ENCODE measurements at regions not wholly inside any gene's neighbourhood (a gene's known extent, or its start where the extent isn't known, plus 50 kb on each side); places are given as distances from the start of the nearest gene placed in this dataset.
"Not testable (repeated sequence)": the region's sequence is repeated elsewhere in the genome, so short reads cannot be mapped to it uniquely, and the experiment has no call there.

DNA sequence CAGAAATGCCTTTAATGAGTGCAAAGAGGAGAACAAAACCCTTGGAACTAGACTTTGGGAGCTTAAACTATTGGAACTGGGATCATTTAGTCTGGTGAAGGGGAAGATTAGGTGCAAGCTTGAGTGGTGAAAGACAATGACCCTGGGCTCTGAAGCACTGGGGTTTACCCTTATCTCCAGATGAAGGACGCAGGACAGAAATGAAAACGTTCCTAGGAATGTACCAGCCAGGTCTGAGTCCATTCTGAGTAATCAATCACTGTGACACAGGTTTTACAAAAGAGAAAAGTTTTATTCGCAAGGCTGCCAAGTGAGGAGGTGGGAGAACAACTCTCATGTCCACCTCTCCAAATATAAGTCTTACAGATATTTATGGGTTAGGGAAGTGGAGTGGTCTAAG, 249.1 kb downstream of the LRIG3 start:
- no peak for DNase-seq

DNA sequence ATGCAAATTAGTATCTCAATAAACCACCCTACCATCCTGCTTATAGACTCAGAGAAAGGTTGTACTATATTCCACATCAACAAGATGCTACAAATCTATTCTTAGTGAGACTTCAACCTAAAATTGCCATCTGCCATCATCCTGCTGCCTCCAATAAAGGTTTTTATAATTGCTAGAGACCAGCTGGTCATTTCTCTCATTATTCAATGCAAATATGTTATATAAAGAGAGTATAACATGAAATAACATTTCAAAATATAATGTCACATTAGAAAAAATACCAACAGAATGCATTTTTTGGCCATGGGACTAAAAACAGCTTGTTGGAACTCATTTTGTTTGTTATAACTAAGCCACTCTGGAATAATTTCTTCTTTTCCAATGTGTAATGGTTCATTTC, 247.3 kb downstream of the LRIG3 start:
- DNase-seq = peak in 1 of 2 experiments; percentile 9

DNA sequence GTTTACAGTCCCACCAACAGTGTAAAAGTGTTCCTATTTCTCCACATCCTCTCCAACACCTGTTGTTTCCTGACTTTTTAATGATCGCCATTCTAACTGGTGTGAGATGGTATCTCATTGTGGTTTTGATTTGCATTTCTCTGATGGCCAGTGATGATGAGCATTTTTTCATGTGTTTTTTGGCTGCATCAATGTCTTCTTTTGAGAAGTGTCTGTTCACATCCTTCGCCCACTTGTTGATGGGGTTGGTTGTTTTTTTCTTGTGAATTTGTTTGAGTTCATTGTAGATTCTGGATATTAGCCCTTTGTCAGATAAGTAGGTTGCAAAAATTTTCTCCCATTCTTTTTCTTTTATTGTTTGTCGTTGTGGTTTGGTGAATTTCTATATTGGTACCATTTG, 242.5 kb downstream of the LRIG3 start:
- not testable (repeated sequence) for DNase-seq

DNA sequence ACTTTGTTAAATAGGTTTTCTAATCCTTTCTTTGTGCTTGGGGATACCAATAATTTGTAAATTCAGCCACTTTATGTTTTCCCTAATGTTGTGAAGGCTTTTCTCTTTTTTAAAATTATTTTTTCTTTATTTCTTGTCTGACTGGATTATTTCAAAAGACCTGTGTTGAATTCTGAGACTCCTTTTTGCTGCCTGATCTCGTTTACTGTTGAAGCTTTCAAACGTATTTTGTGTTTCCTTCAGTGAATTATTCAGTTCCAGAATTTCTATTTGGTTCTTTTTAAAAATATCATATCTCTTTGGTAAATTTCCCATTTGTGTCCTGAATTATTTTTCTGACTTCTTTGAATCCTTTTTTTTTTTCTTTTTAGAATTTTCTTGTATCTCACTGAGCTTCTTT, 241.6 kb downstream of the LRIG3 start:
- DNase-seq = no peak

DNA sequence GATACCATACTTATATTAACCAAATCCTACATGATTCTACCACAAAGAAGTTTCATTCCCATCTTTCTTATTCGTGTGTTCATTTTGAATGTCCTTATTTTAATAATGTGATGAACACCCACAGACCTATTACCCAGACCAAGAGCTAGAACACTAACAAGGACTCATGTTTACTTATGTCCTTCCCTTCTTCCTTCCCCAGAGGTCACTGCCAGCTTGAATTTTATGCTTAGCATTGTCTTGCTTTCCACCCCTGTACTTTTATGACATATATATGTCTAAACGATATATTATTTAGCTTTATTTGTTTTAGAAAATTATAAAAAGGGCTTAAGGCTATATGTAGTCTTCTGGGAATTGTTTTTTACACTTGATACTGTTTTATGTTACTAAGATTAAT, 238.6 kb downstream of the LRIG3 start:
- DNase-seq = no peak

DNA sequence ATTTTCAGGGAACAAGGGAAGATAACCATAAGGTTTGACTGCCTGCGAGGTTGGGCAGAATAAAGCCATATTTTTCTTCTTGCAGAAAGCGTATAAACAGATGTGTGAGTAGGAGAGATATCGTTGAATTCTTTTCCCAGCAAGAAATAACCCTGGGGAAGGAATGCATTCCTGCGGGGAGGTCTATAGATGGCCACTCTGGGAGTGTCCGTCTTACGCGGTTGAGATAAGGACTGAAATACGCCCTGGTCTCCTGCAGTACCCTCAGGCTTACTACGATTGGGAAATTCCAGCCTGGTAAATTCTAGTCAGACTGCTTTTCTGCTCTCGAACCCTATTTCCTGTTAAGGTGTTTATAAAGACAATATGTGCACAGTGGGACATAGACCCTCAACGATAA, 225.0 kb downstream of the LRIG3 start:
- DNase-seq = no peak

DNA sequence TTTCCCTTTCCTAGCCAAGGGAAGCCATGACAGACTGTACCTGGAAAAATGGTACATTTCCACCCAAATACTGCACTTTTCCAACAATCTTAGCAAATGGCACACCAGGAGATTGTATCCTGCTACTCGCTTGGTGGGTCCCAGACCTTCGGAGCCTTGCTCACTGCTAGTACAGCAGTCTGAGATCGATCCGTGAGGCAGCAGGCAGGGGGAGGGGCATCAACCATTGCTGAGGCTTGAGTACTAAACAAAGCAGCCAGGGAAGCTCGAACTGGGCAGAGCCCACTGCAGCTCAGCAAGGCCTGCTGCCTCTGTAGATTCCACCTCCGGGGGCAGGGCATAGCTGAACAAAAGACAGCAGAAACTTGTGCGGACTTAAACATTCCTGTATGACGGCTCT, 218.8 kb downstream of the LRIG3 start:
- DNase-seq = no peak

DNA sequence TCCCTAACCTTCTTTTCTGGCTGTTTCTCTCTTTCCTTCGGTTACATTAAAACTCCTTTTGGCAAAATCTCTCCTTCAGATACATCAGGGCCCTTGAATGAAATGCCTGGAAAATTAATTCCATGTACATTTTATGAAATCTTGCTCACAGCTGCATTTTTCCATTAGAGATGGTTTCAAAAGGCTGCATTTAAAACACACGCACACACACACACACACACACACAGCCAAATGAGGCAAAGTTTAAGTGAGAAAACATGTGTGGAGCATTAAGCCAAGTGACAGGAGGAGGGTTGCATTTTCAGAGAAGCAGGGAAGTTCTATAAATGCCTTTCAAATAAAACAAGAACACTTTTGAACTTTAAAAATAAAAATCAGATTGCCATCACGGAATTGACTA, 216.4 kb downstream of the LRIG3 start:
- DNase-seq = no peak

DNA sequence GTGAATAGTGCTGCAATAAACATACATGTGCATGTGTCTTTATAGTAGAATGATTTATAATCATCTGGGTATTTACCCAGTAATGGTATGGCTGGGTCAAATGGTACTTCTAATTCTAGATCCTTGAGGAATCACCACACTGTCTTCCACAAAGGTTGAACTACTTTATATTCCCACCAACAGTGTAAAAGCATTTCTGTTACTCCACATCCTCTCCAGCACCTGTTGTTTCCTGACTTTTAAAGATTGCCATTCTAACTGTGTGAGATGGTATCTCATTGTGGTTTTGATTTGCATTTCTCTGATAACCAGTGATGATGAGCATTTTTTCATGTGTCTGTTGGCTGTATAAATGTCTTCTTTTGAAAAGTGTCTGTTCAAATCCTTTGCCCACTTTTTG, 215.5 kb downstream of the LRIG3 start:
- not testable (repeated sequence) for DNase-seq

DNA sequence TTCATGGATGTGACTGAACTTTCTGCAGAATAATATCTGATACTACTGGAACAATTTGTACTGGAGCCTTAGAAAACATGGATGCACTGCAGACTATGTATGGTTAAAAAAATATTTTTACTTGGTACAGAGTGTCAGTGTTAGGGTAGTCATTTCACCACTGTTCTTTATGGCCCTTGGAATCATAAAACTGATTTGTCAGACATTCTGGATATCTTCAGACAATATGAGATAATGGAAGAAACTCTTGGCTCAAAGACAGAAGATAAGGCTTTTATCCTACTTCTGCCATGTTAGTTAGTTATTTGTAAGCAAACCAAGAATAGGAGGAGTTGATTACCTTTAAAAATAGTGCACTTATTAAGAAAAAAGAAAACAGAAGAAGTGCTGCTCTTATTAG, 209.4 kb downstream of the LRIG3 start:
- DNase-seq = no peak

DNA sequence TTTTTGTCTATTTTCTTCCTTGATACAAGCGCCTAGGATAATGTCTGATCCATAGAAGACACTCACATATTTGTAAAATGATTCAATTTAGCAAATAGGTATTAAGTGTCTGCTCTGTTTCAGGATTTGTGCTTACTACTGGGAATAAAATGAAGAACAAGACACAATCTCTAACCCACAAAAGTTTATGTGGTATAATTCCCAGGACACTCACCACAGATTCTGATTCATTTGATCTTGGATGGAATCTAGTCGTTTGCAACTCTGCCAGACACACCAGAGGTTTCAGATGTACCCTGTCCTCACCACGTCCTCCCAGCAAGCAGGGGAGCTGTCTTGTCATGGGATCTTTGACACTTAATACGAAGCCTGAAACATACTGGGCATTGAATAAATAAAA, 208.3 kb downstream of the LRIG3 start:
- no peak for DNase-seq

DNA sequence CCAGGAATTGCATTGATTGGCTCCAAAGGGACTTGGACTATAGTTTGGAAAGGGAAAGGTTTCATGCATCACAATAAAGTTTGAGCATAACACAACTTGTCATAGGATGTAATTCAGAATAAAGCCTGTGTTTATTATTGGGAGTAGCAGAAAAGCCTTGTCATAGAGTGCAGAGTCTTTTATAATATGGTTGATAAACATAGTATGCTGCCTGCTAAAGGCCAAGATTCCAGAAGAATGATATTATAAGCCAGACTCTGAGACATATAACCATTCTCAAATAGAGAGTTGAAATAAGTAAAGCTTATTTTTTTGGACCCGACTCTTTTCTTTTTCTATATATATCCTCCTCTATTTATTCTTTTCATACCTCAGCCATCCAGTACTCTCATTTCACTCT, 207.3 kb downstream of the LRIG3 start:
- DNase-seq = no peak

DNA sequence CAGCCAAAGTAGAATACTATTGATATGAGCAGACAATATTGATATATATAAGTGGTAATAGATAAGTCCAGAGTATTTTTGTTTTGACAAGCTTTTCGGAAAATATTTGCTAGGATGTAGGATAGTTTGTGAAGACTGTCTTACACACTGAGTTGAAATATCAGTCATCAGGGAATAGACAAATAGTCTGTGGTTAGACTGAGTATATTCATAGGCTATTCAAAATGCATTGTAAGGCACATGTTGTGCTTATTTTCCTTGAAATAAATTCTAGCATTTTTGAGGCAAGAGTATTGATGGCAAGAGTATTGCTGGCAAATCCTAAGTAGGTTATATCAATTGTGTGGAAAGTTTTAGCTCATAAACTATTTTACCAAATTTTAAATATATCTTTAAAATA, 201.1 kb downstream of the LRIG3 start:
- DNase-seq = no peak

DNA sequence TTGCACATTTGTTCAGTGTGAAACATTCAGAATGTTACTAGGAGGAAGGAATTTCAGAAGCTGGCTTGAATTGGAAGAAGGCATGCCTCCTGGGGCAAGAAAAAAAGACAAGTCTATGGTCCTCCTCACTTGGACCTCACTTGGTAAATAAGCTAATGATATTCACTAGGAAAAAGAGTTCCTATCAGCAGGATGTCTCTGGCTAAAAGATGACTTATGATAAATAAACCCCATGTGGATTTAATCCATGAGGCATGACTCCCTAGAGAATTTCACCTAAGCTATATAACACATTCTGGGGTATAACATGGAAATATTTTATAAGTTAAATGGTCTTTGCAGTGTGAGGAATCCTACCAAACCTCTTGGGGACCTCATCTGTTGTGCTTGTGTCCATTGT, 199.9 kb downstream of the LRIG3 start:
- DNase-seq = no peak

DNA sequence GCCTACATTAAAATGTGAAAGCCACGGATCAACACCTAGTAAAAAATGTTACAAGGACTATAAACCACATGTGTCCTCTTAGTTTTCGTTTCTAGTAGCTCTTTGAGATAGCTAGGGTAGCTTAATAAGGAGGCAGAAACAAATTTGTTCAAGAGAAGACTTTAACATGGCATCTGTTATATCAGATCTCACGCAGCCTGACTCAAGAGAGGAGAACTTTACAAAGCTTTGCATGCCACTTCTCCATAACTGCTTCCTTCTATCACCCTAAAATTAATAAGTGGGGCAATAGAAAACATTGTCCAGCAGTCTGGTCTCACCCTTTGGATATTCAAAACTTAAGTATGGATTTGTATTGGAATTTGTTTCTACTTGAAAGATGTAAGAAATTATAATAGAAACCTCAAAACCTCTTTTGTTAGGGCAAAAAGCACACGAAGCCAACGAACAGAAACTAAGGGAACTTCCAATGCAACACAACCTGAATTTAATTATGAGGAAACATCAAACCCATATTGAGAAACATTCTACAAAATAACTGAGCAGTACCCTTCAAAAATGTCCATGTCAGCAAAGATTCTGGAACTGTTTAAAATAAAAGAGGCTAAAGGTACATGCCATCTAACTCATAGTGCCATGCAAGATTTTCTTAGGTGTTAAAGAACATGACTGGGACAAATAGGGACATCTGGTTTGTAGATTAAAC, 194.8 kb downstream of the LRIG3 start:
- no peak for DNase-seq

DNA sequence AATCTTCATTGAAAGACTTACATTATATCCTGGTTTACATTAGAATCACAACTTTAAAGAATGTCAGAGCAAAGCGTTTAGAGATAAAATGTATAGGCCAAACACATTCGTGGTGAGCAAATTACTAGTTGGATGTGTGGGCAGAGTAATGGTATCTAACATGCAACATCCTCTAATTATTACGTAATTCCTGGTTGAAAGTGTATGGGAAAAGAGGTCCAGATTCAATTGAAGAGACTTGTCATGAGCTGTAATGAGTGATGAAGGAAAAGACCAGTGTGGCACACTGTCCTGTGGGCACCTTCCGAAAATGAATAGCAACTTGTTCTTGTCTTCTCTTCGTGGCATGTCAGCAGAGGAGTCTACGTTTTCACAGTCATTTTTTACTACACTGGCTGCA, 192.8 kb downstream of the LRIG3 start:
- DNase-seq = no peak

DNA sequence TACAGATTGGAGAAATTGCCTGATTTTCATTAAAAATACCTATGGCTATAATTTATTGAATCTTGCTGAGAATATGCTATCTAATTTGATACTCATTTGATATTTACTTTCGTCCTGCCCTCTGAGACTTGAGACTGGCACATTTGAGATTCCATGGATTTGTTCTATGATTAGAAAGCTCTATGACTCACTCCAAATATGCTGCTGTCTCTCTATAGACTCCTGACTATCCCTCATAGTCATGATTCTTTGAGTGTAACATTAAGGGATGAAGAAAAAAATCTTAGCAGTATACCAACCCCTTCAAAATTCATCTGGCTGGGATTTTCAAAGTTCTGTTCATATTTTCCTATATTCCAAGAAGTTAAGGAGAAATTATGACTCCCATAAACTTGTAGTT, 191.9 kb downstream of the LRIG3 start:
- DNase-seq = no peak

DNA sequence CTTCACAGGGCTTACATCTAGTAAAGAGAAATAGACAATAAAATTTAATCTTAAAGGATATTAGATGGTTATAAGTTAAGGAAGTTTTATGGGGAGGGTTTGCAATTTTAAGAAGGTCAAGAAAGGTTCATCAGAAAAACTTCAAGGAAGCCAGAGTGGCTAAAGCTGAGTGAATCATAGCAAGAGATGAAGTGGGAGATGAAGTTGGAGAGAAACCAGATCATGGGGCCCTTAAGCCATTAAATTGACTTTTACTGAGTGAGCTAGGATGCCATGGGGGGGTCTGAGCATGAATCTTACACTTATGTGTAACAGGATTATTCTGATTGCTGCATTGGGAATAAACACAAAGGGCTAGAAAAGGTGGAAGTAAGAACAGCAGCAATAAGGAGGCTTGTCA, 189.2 kb downstream of the LRIG3 start:
- DNase-seq = no peak

DNA sequence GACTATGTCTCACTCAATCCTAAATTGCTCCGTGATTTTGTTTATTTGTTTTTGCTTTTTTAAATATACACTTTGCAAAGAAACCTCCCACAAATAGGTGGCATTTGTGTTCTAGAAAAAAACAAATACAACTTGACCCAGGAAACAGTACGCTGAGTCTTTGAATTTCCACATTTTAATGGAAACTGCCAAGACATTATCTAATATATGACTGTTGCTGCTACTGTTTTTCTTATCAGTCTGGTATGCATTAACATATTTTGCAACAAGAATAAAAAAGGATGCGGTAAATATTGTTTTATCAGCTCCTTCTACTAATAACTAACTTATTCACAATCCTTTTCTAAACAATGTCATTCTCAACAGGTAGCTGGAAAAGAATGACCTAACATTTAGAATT, 187.4 kb downstream of the LRIG3 start:
- no peak for DNase-seq

DNA sequence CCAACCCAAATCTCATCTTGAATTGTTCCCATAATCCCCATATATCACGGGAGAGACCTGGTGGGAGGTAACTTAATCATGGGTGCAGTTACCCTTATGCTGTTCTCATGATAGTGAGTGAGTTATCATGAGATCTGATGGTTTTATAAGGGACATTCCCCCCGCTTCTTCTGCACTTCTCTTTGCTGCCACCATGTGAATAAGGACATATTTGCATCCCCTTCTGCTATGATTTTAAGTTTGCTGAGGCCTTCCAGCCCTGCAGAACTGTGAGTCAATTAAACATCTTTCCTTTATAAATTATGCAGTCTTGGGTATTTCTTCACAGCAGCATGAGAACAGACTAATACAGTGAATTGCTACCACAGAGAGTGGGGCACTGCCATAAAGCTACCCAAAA, 179.1 kb downstream of the LRIG3 start:
- DNase-seq = no peak

DNA sequence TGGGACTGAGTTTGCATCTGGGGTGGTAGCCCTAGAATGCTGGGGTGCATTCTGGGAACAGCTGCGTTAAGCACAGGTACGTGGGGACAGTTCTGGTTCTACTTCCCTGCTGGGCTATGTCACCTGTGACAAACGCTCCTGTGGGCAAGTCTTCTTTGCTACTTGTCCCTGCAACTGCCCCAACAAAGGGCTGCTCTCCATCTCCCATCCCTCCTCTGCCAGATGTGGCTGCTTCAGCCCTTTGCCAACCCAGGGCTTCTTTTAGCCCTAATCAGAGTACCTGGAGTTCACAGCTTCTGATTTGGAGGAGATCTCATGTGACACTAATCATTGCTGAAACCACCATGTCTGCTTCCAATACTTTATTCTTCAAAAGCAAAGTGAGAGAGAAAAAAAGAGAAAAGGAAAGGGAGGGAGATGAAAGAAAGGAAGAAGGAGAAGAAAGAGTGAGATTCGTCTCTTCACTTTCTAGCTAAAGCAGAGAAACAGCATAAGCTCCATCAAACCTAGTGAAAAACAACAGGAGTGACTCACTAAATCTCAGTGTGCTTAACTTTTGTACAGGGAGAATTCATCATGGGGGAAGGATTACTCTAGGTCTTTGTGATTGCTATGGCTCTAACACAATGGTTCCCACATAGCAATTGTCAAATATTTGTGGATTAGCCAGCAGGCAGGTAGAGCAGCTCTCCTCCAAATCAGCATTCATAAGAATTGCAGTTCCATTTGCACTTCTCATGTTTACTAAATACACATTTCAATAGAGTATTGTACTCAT, 174.8 kb downstream of the LRIG3 start:
- no peak for DNase-seq

DNA sequence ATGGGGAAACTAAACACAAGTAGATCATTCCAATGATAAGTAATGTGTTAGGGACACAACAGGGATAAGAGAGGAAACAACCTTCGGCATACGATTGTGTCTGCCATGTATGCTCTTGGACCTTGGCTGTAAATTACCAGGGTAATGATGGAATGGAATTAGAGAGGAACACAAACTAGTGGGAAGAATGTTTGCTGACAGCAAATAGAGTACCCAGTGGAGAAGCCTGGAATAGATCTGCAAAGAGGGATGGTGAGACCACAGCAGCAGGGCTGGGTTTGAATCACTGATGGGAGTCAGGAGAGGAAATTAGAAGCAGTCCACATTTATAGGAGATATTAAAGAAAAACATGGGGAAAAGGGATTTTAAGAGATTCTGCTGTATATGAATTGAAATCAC, 172.8 kb downstream of the LRIG3 start:
- DNase-seq = no peak

DNA sequence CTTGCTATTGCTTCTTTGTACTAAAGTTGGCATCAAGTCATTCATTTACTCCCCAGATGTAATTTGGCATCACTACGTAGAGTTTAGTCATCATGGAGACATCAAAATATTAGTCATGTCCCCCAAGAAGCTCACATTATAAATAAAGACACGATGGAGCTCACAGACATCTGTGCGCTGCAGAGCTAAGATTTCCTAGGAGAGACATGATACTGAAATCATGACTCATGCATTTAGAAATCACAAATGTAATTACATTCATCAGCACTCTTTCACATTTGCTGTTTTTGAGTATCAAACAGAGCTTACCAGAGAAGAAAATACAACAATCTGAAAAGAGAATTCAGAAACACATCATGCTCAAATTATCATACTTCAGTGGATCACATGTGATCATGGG, 169.8 kb downstream of the LRIG3 start:
- peak in 1 of 2 experiments; percentile 45 for DNase-seq

DNA sequence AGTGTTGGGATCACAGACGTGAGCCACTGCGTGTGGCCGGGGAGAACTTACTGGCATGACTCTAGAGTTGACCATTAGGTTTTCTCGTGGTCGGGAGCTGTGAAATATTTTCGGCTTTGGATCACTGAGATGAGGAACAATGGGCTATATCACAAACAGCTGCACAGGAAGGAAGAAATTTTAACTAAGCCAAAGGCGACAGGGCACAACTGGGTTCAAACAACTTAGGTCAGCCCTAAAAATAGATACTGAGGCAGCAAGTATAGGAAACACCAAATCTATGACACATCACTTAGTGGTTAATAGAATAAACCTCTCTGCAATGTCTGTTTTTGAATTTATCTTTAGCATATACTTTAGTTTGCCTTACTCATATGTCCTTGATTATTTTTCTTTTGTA, 162.9 kb downstream of the LRIG3 start:
- DNase-seq = no peak

DNA sequence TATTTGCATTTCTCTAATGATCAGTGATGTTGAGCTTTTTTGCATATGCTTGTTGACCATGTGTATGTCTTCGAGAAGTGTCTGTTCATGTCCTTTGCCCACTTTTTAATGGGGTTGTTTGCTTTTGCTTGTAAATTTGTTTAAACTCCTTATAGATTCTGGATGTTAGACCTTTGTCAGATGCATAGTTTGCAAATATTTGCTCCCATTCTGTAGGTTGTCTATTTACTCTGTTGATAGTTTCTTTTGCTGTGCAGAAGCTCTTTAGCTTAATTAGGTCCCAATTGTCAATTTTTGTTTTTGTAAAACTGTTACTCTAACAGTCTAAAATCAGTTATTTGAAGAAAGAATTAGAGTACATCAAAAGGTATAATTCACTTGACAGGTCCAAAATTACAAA, 160.6 kb downstream of the LRIG3 start:
- DNase-seq = not testable (repeated sequence)

All from NCI-H446 (cell line).